Stimulated activated CD4-positive, alpha-beta T cell treated with anti-CD3 and anti-CD28 coated beads, Interleukin-2, amount 100 ng/mL, for 4 hours (primary cell): ENCODE measurements at regions not wholly inside any gene's neighbourhood (a gene's known extent, or its start where the extent isn't known, plus 50 kb on each side); places are given as distances from the start of the nearest gene placed in this dataset.
"Not testable (repeated sequence)": the region's sequence is repeated elsewhere in the genome, so short reads cannot be mapped to it uniquely, and the experiment has no call there.

ENCODE experiments used
- DNase-seq: peaks from one replicate; pipeline ENCODE4 v3.0.0-alpha.2; 2020; ENCODE audit warnings: low read depth

DNA sequence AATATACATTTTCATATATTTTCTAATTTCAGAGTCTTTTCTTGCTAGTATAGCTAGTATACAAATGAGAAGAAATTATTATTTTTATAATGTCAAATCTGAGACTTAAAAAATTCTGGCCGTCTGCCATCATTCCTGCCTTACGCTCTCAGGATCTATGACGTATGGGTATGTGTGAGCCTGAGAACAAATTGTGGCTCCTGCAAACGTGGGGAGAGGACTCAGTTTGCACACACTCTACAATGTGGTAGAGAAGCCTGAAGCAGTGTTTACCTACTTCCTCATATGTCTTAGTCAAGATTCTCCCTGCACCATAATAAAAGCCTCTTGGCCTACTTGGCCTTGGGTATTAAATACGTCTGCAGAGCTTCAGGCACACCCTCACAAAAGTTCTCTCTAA, 825.4 kb downstream of the SEMA5A start:
- DNase-seq: no peak

DNA sequence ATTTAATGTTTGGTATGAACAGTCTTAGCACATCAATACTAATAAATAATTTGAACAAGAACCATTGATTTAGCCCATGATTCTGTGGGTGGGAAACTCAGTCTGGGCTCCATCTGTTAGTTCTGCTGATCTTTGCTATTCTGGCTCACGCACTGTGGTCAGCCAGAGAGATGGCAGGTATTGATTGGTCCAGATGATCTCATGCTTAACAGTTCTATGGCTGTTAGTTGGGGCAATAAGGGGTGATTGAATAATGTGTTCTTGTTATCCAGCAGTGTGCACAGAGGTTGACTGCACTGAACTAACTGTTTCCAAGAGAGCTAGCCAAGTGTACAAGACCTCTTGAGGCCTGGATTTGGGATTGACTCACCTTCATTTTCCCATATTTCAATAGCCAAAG, 824.3 kb downstream of the SEMA5A start:
- no peak for DNase-seq

DNA sequence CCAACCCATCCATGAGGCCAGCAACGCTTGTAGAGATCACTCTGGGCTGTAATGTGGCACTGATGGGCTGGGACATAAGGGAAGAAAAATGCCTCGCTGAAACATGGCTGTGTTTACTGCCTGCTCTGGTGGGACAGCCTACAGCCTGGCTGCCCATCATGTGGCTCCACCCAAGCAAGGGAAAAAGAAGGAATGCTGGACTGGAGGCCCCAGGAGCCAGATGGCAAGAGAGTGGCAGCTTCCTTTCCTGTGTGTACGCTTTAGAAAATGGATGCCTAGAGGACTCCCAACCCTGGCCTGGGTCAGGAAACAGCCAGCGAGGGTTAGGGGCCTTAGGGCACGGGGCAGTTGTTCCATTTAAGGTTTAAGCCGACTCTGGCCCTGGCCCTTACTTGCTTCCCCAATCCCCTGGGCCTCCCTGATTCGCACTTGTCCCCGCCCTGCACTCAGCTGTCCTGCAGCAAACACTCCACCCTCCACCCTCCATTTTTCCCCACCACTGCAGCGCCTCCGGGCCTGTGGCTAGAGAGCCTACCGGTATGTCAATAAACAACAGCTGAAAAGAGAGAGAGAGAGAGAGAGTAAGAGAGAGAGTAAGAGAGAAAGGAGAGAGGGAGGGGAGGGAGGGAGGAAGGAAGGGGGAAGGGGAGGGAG, 819.4 kb downstream of the SEMA5A start:
- no peak for DNase-seq

DNA sequence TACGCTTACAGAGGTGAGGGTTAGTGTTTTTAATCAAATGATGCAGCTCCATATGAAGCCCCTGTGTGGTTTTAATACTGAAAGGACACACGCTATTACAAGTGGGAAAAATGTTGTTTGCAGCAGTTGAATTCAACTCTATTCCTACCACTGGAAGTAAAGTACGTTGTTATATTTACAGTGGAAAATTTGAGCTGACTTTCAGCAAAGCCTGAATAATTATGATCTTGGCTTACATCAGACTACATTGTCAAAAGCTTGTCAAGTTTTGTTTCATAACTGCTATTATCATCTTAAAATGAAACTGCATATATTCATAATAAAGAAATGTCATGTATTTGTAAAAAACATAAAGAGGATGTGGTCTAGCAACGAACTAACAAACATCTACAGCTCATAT, 818.5 kb downstream of the SEMA5A start:
- no peak for DNase-seq

DNA sequence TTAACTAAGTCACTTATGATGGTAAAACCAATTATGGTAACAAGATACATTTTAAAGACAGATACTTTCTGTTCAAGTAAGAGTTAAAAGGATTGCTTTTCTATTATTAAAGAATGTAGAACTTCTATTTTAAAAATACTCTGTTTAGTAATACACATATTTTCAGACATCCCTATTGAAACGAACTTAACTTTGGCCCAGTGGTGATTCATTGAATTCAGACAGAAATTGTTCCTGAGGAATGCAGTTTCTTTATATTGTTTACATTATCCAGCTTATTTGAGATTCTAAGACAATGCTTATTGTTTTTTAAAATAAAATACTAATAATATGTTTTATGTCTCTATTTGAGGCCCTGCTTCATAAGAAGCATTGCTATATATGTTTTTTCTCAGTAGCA, 816.4 kb downstream of the SEMA5A start:
- DNase-seq: no peak

DNA sequence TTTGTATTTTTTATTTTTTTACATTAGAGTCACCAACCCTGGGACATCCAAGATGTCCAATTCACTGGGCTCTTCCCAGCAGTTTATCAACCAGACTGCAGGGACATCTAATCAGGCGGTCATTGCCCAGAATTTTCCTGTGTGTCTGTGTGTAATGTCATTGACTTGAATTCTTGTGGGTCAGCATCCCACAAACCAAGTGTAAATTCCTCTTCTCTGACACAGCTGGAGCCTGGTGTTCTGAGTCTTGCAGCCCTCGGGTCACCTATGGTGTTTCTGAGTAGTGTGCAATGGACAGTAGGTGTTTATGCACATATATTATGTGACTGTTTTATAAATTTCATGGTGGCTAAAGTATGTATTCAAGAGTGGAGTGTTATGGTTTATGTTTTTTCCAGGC, 815.7 kb downstream of the SEMA5A start:
- no peak for DNase-seq

DNA sequence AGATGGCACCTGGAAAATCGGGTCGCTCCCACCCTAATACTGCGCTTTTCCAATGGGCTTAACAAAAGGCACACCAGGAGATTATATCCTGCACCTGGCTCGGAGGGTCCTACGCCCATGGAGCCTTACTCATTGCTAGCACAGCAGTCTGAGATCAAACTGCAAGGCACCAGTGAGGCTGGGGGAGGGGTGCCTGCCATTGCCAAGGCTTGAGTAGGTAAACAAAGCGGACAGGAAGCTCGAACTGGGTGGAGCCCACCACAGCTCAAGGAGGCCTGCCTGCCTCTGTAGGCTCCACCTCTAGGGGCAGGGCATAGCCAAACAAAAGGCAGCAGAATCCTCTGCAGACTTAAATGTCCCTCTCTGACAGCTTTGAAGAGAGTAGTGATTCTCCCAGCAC, 814.8 kb downstream of the SEMA5A start:
- DNase-seq: not testable (repeated sequence)

DNA sequence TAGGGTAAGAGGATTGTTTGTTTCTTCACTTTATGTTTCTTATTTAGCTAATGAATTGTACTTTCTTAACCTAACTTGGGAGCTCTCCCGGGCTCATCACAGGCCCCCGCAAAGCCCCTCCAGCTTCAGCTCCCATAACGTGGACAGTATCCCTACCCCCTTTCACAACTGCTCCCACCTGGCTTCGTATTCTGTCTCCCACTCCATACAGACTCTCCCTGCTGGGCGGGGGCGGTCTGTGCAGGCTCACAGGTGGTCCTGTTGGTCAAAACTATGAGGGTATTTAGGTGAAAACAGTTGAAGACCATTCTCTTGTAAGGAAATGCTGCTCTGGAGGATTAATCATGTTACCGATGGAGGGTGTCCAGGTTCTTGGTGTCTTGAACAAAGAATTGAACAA, 805.3 kb downstream of the SEMA5A start:
- DNase-seq: no peak

DNA sequence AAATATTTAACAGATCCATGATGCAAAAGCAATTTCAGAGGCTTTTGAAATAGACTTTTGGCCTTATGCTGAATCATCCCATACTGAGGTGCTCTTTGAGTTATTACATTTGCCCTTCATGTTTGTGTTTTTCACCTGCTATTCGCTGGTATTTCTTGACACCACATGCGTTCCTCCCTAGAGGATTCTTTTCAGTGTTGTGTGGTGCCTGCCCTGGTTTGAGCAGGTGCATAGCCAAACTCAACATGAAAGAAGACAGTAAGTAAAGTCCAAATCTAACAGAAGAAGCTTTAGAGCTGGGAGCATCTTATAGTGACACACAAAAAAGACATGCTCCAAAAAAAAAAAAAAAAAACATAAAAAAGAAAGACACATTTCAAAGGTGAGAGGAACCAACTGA, 796.3 kb downstream of the SEMA5A start:
- DNase-seq: no peak

DNA sequence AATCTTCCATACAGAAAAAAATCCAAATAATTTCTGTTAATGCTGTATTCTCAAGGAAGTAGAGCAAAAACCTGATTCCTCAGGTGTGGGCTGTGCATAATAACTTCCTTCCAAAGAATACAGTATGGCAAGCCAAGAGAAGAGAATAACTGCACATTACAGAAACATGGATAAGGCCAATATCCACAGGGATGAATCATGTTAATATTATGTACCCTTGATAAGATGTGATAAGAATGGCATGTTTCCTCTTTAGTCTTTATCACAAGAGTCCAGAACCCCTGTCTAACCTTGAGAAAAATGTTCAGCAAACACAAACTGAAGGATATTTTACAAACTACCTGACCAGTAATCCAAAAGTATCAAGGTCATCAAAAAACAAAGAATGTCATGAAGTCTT, 795.8 kb downstream of the SEMA5A start:
- no peak for DNase-seq

DNA sequence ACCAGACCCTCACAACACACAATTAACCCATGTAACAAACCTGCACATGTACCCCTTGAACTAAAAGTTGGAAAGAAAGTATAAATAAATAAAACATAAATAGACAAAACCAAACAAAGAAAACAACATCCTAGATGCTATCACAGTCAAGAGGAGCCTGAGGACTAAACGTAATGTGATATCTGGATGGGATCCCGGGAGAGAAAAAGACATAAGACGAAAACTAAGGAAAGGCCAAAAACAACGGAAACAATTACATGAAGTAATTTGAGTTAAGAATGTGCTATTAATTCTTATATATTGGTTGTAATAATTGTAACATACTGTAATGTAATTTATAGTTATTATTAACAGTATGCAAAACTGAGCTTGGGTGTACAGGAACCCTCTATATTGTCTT, 793.9 kb downstream of the SEMA5A start:
- no peak for DNase-seq

DNA sequence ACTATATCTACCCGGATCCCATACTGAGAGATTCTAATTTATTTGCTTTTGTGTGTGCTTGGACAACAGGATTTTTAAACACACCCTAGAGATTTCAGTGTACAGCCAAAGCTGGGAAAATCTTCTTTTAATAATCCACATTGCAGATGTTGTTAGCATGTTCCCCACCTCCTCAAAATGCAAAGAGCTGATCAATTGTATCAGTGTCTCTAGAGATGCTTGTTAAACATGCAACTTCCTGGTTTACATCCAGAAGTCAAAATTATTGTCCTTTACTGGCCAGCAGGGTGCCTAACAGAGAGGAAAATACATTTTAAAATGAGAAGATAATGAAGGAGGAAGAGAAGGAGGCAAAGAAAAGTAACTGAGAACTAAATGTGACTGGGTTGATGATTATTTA, 793.3 kb downstream of the SEMA5A start:
- no peak for DNase-seq

DNA sequence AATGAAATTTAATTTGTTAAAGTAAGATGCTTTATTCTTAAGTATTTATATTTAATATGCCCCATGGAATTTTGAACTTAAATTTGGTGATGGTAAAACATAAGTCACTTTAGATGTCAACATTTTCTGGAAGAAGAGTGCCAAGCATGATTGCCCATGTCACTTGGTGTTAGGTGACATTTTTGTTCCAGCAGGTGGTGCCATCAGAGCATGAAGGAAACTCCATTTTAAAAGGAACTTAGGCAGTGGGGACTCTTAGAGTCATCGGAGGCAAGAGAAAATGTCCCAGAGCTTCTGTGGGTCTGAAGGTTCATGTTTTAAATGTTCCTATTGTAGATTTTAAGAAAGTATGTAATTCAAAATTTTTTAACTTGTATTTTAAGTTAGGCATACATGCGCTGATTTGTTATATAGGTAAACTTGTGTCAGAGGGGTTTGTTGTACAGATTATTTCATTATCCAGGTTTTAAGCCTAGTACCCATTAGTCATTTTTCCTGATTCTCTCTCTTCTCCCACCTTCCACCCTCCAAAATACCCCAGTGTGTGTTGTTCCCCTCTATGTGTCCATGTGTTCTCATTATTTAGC, 789.3 kb downstream of the SEMA5A start:
- no peak for DNase-seq

DNA sequence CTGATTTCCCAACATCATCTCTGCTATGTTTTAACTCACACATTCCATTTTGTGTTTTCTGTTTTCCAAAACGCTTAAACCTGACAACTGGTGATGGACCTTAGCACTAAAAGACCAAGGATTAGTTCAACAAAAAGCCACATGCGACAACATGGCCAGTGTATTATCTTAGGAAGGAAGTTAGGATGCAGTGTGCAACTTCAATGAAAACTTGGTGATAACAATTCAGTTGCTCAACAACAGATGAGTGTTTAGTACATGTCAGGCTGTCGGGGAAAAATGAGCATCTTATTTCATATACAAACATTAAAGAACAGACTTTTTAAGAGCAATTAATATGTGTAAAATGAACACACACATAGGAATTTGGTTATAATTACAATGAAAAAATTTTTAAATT, 780.0 kb downstream of the SEMA5A start:
- DNase-seq: no peak

DNA sequence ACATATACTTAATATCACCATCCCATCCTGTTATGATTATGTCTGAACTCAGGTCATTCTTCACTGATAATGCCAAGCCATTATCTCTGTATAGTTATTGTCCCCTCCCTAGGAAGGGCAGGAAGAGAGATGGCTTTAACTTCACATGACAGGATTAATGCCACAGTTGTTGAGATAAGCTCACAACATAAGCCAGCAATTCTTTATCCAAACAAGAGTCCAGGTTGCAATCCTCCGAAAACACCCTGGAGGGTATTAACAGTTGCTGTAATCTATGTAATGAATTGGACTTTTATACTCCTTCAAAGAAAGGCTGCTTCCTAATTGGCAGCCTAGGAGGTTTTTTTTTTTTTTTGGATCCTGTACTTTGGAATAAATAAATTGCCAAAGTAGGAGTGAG, 779.4 kb downstream of the SEMA5A start:
- no peak for DNase-seq

DNA sequence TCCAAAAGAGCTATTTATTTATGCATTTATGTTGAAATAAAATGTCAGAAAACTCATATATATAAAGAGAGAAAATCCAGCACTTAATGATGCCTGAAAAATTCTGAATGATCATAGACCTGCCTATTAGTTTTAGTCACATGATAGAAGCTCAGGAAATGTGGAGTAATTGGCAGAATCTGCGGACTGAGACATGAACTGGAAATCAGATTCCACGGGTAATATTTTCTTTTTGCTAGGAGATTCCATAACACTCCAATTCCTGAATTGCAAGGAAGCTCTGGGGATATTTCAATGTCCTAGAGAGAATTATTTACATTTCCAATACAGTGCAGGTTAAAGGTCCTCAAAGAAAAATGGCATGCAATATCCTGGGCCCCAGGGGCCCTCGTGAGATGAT, 778.8 kb downstream of the SEMA5A start:
- no peak for DNase-seq

DNA sequence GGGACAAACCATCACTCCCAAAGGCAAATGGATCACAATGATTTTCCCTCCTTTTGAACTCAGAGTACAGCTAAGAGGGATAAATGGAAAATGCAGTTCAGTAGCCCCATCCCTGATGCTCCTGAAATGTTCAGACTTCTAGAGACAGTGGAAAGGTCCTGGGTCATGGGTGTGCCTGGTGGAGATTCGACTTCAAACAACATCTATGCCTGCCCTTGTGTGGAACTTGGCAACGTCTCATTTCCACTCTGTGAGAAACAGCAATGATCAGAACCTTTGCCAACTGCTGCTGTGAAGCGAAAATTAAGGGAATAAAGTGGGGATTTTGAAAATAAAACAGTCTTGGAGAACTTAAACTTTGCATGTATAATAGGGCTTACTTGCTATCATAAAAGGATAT, 778.1 kb downstream of the SEMA5A start:
- DNase-seq: no peak

DNA sequence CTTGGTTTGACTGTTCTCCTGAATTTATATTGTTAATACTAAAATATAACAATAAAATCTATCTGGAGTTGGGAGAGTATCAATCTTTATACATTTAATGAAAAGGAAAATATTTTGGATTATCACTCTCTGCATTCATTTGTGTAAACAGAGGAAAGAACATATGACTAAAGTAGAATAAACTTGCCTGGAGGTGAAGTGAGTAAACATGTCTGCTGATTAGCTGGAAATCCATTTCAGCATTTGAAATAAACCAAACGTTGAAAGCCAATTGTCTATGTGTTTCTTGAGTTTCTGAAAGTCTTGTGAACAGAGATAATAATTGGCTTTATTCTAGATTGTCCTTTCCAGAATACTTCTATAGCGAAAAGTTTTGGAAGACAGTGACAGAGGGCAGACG, 776.2 kb downstream of the SEMA5A start:
- DNase-seq: no peak

DNA sequence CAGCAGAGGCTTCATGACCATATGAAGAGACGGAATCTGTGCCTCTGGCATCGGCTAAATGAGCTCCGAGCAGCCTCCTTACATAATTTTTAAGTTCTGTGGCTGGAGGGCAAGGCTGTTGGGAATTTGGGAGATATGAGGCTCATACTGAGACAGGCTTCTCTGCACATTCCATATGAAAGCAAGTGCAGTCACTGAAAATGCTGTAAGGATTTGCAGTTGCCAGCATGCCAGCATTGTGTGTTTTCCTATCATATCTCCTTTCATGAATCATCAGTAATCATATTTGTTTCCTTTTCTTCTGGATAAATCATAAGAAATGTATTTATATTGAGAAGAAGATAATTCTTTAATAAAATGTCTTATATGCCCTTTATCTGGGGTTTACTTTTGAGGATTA, 775.4 kb downstream of the SEMA5A start:
- DNase-seq: no peak

DNA sequence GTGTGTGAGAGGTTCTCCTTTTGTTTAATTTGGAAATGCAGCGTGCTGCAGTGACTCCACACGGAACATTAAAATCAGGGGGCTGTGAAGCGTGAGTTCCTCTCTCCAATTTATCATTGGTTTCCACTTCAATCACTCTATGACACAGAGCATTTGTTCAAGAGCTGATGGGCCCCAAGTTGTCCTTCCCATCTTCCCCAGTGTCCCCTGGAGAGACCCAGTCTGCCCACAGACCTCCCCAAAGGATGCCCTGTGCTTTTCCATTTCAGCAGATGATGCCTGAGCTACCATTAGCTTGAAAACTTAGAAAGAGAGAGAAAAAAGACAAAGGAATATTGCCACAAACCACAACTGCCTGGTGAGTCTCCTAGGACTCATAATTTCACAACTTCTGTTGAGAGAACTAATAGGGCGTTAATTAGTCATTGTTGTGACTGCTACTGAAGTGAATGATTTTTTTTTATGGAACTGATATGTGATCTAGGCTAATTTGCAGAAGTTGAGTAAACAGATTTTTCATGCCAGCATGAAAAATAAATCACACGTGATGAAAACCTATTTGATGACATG, 772.7 kb downstream of the SEMA5A start:
- no peak for DNase-seq

DNA sequence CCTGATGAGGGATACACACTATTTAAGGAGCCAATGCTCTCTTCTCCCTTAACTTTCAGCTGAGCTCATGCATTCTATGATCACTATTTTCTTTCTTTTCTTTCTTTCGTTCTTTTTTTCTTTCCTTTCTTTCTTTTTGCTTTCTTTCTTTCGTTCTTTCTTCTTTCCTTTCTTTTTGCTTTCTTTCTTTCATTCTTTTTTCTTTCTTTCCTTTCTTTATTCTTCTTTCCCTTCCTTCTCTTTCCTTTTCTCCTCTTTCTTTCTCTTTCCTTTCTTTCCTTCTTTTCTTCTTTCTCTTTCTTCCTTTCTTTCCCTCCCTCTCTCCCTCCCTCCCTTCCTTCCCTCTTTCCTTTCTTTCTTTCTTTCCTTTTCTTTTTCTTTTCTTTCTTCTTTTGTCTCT, 761.2 kb downstream of the SEMA5A start:
- no peak for DNase-seq

DNA sequence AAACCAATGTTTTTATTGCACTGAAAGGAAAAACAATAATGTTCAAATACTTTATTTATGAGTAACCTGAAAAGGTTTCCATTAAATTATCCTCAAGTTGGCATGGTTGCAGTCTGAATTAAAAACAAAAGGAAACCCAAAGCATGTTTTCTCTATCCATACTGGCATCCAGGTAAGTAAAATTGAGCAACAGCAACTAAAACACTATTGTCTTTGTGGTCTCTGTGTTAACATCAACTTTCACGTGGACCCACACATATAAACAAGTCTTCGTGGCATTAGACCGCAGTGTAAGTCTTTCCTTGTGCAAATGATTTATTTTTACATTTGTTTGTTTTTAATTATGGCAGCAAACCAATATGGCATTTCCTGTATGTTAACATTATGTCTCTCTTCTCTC, 757.6 kb downstream of the SEMA5A start:
- no peak for DNase-seq

DNA sequence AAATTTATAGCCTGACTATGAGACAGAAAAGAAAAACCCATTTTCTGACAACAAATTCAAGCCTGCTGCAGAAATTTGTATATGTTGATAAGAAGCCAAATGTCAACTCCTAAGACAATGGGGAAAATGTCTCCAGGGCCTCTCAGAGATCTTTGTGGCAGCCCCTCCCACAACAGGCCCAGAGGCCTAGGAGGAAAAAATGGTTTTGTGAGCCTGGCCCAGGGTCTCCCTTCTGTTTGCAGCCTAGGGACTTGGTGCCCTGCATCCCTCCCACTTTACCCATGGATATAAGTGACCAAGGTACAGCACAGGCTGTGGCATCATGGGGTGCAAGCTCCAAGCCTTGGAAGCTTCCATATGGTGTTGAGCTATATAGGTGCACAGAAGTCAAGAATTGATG, 740.2 kb downstream of the SEMA5A start:
- no peak for DNase-seq

DNA sequence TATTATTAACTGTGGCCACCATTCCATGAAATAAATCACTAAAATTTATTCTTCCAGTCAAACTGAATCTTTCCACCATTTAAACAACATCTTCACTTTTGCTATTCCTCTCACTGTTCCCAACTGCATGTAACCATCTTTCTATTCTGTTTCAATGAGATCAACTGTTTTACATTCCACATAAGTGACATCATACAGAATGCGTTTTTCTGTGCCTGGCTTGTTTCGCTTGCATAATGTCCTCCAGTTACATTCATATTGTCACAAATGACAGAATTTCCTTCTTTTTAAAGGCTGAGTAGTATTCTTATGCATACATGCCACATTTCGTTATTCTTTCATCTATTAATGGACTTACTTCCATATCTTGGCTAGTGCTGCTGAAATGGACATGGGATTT, 738.2 kb downstream of the SEMA5A start:
- DNase-seq: no peak
